K562 (cell line): ENCODE measurements at regions not wholly inside any gene's neighbourhood (a gene's known extent, or its start where the extent isn't known, plus 50 kb on each side); places are given as distances from the start of the nearest gene placed in this dataset.

ENCODE experiments used
- ATAC-seq: fragments of 200-7000 bp; cut with Tn5 transposase; 3 replicates; pipeline ENCODE4 v1.9.1; 2020; ENCODE audit warnings: moderate library complexity
- BruUV-seq: library from RNA; stranded (reverse); fragments of 400-500 nt; replicated peaks from 2 replicates; lab custom pipeline; 2021; lab: Mats Ljungman, UMichigan
- CTCF ChIA-PET: fragments of 300-600 bp; formaldehyde crosslinking; extraction: SDS; loops from one replicate; lab custom pipeline; 2021; ENCODE audit warnings: low intra/inter-chr PET ratio; lab: Yijun Ruan, JAX
- POLR2A ChIA-PET: fragments of 300-600, 350-650 bp; sonication (Branson Sonifier 250); formaldehyde crosslinking; extraction: SDS; loops from one replicate; lab custom pipeline; 2021; ENCODE audit warnings: antibody characterized with exemption, inconsistent platforms; lab: Yijun Ruan, JAX
- DNase-seq, 4 experiments: peaks; one replicate each; pipeline versions ENCODE4 v3.0.0 to v3.0.0-alpha.2; 2011 to 2018; ENCODE audit warnings: low spot score in 3 of 4, mixed read lengths in 3 of 4; ENCODE audit errors: extremely low read depth in 1 of 4
- FAIRE-seq: peaks from 2 replicates; lab custom pipeline; 2011; peaks lifted over from hg19 to GRCh38; lab: Jason Lieb, UNC
- H2AFZ ChIP-seq: 2 replicates; pipeline ENCODE4 v1.6.0; 2011; ENCODE audit warnings: low read depth, low read length, control low read depth, inconsistent platforms
- H3K27ac ChIP-seq: fragments of 200-600 bp; 3 replicates; pipeline ENCODE4 v1.8.0; 2011; ENCODE audit warnings: low read depth, mild to moderate bottlenecking, control low read depth, inconsistent platforms, low read length, moderate library complexity, mixed read lengths; ENCODE audit errors: extremely low read depth
- H3K27me3 ChIP-seq, 2 experiments: fragments of 300-600 bp in 1 of 2; 2 replicates in 1 of 2; 3 replicates in 1 of 2; pipeline versions ENCODE4 v1.6.0 to v1.8.0; 2011; ENCODE audit warnings: inconsistent platforms in 2 of 2, low read length in 2 of 2, mild to moderate bottlenecking in 1 of 2, mixed read lengths in 1 of 2, moderate library complexity in 1 of 2; ENCODE audit not compliant: control insufficient read depth in 2 of 2, insufficient read depth in 2 of 2
- H3K36me3 ChIP-seq: fragments of 300-600 bp; 3 replicates; pipeline ENCODE4 v1.8.0; 2011; ENCODE audit warnings: mild to moderate bottlenecking, low read length, inconsistent platforms; ENCODE audit not compliant: control insufficient read depth, insufficient read depth
- H3K4me1 ChIP-seq, 2 experiments: fragments of 200-600 bp in 1 of 2; replicated peaks in 1 of 2; 2 replicates in 1 of 2; 3 replicates in 1 of 2; pipeline versions ENCODE4 v1.5.1 to v1.8.0; 2011; ENCODE audit warnings: inconsistent platforms in 2 of 2, low read length in 2 of 2, mild to moderate bottlenecking in 1 of 2, mixed read lengths in 1 of 2, moderate library complexity in 1 of 2; ENCODE audit not compliant: control insufficient read depth in 2 of 2, insufficient read depth in 2 of 2
- H3K4me2 ChIP-seq: 2 replicates; pipeline ENCODE4 v1.6.1; 2011; ENCODE audit warnings: low read length, control low read depth, inconsistent platforms, mixed read lengths; ENCODE audit not compliant: insufficient read depth
- H3K4me3 ChIP-seq: fragments of 200-600 bp; sonication (generic), shearing (Covaris generic); 2 replicates; pipeline ENCODE4 v1.5.1; 2016; ENCODE audit warnings: control low read depth, inconsistent platforms
- H3K79me2 ChIP-seq: fragments of 200-600 bp; 3 replicates; pipeline ENCODE4 v1.8.0; 2011; ENCODE audit warnings: low read length, inconsistent platforms; ENCODE audit not compliant: control insufficient read depth, insufficient read depth
- H3K9ac ChIP-seq, 2 experiments: 2 replicates each; pipeline versions ENCODE4 v1.6.0 to v1.6.1; 2011; ENCODE audit warnings: low read depth in 2 of 2, low read length in 2 of 2, control low read depth in 1 of 2, inconsistent platforms in 1 of 2, mild to moderate bottlenecking in 1 of 2, mixed read lengths in 1 of 2; ENCODE audit not compliant: insufficient read depth in 1 of 2
- H3K9me1 ChIP-seq: one replicate; pipeline ENCODE4 v1.6.0; 2011; ENCODE audit warnings: inconsistent platforms, mild to moderate bottlenecking, low read length, moderate library complexity; ENCODE audit not compliant: control insufficient read depth, insufficient read depth
- H3K9me3 ChIP-seq: replicated peaks from 2 replicates; pipeline ENCODE4 v1.5.1; 2011; ENCODE audit warnings: low read depth, low read length, inconsistent platforms; ENCODE audit not compliant: control insufficient read depth, insufficient read depth
- H4K20me1 ChIP-seq: replicated peaks from 2 replicates; pipeline ENCODE4 v1.6.1; 2011; ENCODE audit warnings: low read length, inconsistent platforms, mixed read lengths; ENCODE audit not compliant: control insufficient read depth, insufficient read depth
- DDX20 ChIP-seq: fragments of 450-650 bp; IDR thresholded peaks from 2 replicates; pipeline ENCODE4 v1.6.1; 2016; ENCODE audit warnings: missing genetic modification characterization, low read depth, mild to moderate bottlenecking, missing compliant biosample characterization, moderate library complexity
- ELF4 ChIP-seq: fragments of 450-650 bp; formaldehyde crosslinking; IDR thresholded peaks from 2 replicates; pipeline ENCODE4 v1.4.0; 2022; ENCODE audit warnings: missing genetic modification characterization
- ELK1 ChIP-seq: sonication (generic); formaldehyde crosslinking; IDR thresholded peaks from 2 replicates; pipeline ENCODE4 v1.8.1; 2022; ENCODE audit warnings: missing genetic modification reagents
- ETV6 ChIP-seq, 3 experiments: fragments of 150-350 bp in 1 of 3; sonication (generic) in 1 of 3; formaldehyde crosslinking in 1 of 3; IDR thresholded peaks; 2 replicates each; pipeline versions ENCODE4 v1.6.1 to v1.8.0; 2014 to 2022; ENCODE audit warnings: borderline replicate concordance in 2 of 3, low read depth in 2 of 3, antibody characterized with exemption in 1 of 3, low read length in 1 of 3, mild to moderate bottlenecking in 1 of 3, missing genetic modification reagents in 1 of 3
- FOXK1 ChIP-seq: sonication (generic); formaldehyde crosslinking; IDR thresholded peaks from 2 replicates; pipeline ENCODE4 v1.8.0; 2022; ENCODE audit warnings: missing genetic modification reagents, mild to moderate bottlenecking, borderline replicate concordance
- HDAC1 ChIP-seq, 2 experiments: fragments of 450-650 bp; IDR thresholded peaks; 2 replicates each; pipeline ENCODE4 v1.6.1; 2016 to 2017; ENCODE audit warnings: inconsistent platforms in 1 of 2, mild to moderate bottlenecking in 1 of 2, moderate library complexity in 1 of 2
- HMG20B ChIP-seq: fragments of 250-450 bp; sonication (Bioruptor Pico); IDR thresholded peaks from 2 replicates; pipeline ENCODE4 v1.5.0; 2021; ENCODE audit warnings: mild to moderate bottlenecking
- PHF20 ChIP-seq: fragments of 450-650 bp; IDR thresholded peaks from 2 replicates; pipeline ENCODE4 v1.6.1; 2018; ENCODE audit not compliant: partially characterized antibody
- PRPF4 ChIP-seq: fragments of 200-400 bp; formaldehyde crosslinking; IDR thresholded peaks from one replicate; pipeline ENCODE4 v1.6.1; 2017; ENCODE audit warnings: low read length, low read depth, mild to moderate bottlenecking; ENCODE audit not compliant: insufficient read depth, poor library complexity, severe bottlenecking
- SIN3A ChIP-seq, 2 experiments: fragments of 150-350 bp in 1 of 2; IDR thresholded peaks; 2 replicates each; pipeline ENCODE4 v1.6.1; 2011 to 2016; ENCODE audit warnings: borderline replicate concordance in 2 of 2, low read depth in 2 of 2, low read length in 2 of 2, mild to moderate bottlenecking in 2 of 2, moderate library complexity in 2 of 2; ENCODE audit not compliant: control insufficient read depth in 1 of 2
- SMARCA5 ChIP-seq: fragments of 450-650 bp; IDR thresholded peaks from 2 replicates; pipeline ENCODE4 v1.6.1; 2016
- SMARCB1 ChIP-seq: IDR thresholded peaks from 2 replicates; pipeline ENCODE4 v1.6.1; 2011; ENCODE audit warnings: improper control_type of control experiment, low read depth; ENCODE audit not compliant: insufficient read length
- SRSF7 ChIP-seq: fragments of 200-400 bp; formaldehyde crosslinking; optimal IDR thresholded peaks from 2 replicates; pipeline ENCODE3; 2017; ENCODE audit warnings: mild to moderate bottlenecking, low read depth, low read length
- USF2 ChIP-seq: sonication (generic); formaldehyde crosslinking; IDR thresholded peaks from 2 replicates; pipeline ENCODE4 v1.5.0; 2020; ENCODE audit warnings: missing genetic modification reagents
- ZNF316 ChIP-seq: fragments of 450-650 bp; IDR thresholded peaks from 2 replicates; pipeline ENCODE4 v1.6.1; 2016
- WGBS: fragments of 100-300 bp; shearing (Covaris generic); methylation state at CpG from one replicate; pipeline ENCODE4 v1.1.6; 2016; ENCODE audit warnings: low coverage, mixed read lengths; ENCODE audit not compliant: insufficient coverage; ENCODE audit errors: missing lambda C conversion rate; 5-methylcytosine and 5-hydroxymethylcytosine counted together
- in situ Hi-C: fragments of 300-500 bp; cut with MboI; formaldehyde crosslinking; loops from 4 replicates; pipeline ENCODE4 v1.15.0; 2018; ENCODE audit warnings: inconsistent platforms, mixed read lengths
- intact Hi-C: fragments of 100-400 bp; cut with micrococcal nuclease; formaldehyde crosslinking; loops from 2 replicates; pipeline ENCODE4 v1.14.2; 2022

GRCh38 chr16:51852892-51853291 is 694.1 kb downstream of the TOX3 start:
- ChIA-PET POLR2A (no interaction called here), CTCF (no interaction called here)
- TF ChIP-seq ETV6 (IDR thresholded peaks at IDR 0.05; ENCODE audit: borderline replicate concordance in 1 of 2, low read depth in 2 of 2, low read length in 1 of 2) (no peak), ETV6 (CRISPR knock-in tag; IDR thresholded peaks at IDR 0.05; ENCODE audit: borderline replicate concordance) (no peak), ELF4 (no peak), ZNF316 (0 out of 2 replicates have a peak, but pooled peaks have one; percentile 18), FOXK1 (CRISPR knock-in tag) (no peak), PRPF4 (no peak), SRSF7 (no peak)
- Histone ChIP-seq H3K4me2 (no peak overlapping the region), H2AFZ (no peak overlapping the region), H3K4me3 (no peak overlapping the region), H3K36me3 (no peaks in the 10 kb centered on the region), H3K9ac (no peak overlapping the region), H3K27me3 (no peaks in the 10 kb centered on the region), H3K4me1 (no peaks in the 10 kb centered on the region), H3K27ac (no peak overlapping the region), H4K20me1 (no peaks in the 10 kb centered on the region), H3K9me1 (no peaks in the 10 kb centered on the region), H3K79me2 (no peaks in the 10 kb centered on the region), H3K9me3 (no peaks in the 10 kb centered on the region)
- intact Hi-C loops: no loop called here
- ATAC-seq (no peak), FAIRE-seq (no peak), DNase-seq (no peak)
- 0% methylated on average over 1 of the region's 1 CpG for WGBS
- in situ Hi-C loops: no loop called here
- no TSS peak for BruUV-seq

- Histone ChIP-seq H3K9me1 (no peaks in the 10 kb centered on the region), H4K20me1 (no peaks in the 10 kb centered on the region), H3K27ac (no peak overlapping the region), H3K9me3 (no peaks in the 10 kb centered on the region), H3K4me2 (no peak overlapping the region), H3K4me1 (no peaks in the 10 kb centered on the region), H3K4me3 (no peak overlapping the region), H3K79me2 (no peaks in the 10 kb centered on the region), H3K27me3 (no peaks in the 10 kb centered on the region), H2AFZ (no peak overlapping the region), H3K36me3 (no peaks in the 10 kb centered on the region), H3K9ac (no peak overlapping the region)
- BruUV-seq: no TSS peak
- CTCF ChIA-PET: no interaction called here
- POLR2A ChIA-PET: no interaction called here
- ATAC-seq (no peak), DNase-seq (no peak), FAIRE-seq (no peak)
- WGBS: 5% methylated on average over 3 of the region's 3 CpGs
- intact Hi-C loops (no loop called here), in situ Hi-C loops (no loop called here)
- TF ChIP-seq ELK1 (CRISPR knock-in tag) (no peak), SMARCA5 (no peak), SIN3A (IDR thresholded peaks at IDR 0.05; ENCODE audit: borderline replicate concordance in 2 of 2, control insufficient read depth in 1 of 2, low read depth in 2 of 2, low read length in 2 of 2) (no peak), PHF20 (no peak), HDAC1 (IDR thresholded peaks at IDR 0.05) (no peak), SMARCB1 (no peak), USF2 (no peak), HMG20B (CRISPR knock-in tag) (no peak), DDX20 (tag) (no peak)
Observed at GRCh38 chr16:51851111-51851510, 695.8 kb downstream of the TOX3 start.
